ENCODE measurements at regions not wholly inside any gene's neighbourhood (a gene's known extent, or its start where the extent isn't known, plus 50 kb on each side); places are given as distances from the start of the nearest gene placed in this dataset.

DNA sequence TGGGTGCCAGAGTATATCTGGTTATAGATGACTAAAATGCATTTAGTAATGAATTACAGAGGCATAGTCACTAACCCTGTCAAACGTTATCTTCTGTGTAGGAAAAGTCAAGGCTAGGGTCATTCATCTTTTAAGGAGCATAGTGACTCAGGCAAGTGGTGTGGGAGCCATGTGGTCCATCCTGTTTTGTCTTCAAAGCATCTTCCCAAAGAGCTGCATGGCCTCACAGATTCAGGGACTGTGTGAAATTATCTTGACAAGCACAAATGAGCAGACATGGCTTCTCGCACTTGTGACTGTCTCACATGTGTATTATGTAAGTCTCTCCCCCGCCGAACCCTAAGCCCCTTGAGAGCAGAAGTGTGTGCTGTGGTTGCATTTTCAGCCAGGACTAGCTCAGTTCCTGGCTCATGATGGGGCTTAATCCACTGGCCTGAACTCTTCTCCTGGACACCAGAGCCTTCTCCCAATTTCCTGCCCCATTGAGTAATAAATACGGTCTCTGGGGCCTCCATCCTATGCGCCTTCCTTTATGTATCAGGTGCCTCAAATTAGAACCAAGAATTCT, 769.1 kb downstream of the QKI start:
- no peak overlapping the region for H3K4ac ChIP-seq (ENCODE audit: low read depth, low read length)
- CTCF ChIA-PET, result no interaction called here
- no peak overlapping the region for H3K4me3 ChIP-seq (ENCODE audit: insufficient read depth, low read depth, low read length)
- POLR2A ChIA-PET (ENCODE audit: unreplicated experiment), result no interaction called here
- no peak overlapping the region for H3K14ac ChIP-seq (replicated peaks; ENCODE audit: low read depth, low read length)
- in situ Hi-C loops (cut with MboI; ENCODE audit: low sequenced_read_pairs), result no loop called here
- H4K20me1 ChIP-seq (ENCODE audit: insufficient read depth, low read length), result no peaks in the 10 kb centered on the region
- no peak overlapping the region for H3K56ac ChIP-seq (ENCODE audit: extremely low read depth, insufficient read depth, low read length)
- no peak overlapping the region for H4K91ac ChIP-seq (ENCODE audit: insufficient read depth, low read depth, low read length)
- H3K36me3 ChIP-seq (ENCODE audit: control insufficient read depth, insufficient read depth, low read length), result no peaks in the 10 kb centered on the region
- no peak overlapping the region for H2AFZ ChIP-seq (replicated peaks; ENCODE audit: low read length, poor library complexity)
- no peak overlapping the region for H3K27ac ChIP-seq (ENCODE audit: insufficient read depth, low read length)
- no peak for ATAC-seq (ENCODE audit: low read depth)
- H3K9me1 ChIP-seq (ENCODE audit: insufficient read depth, low read length), result no peaks in the 10 kb centered on the region
- no peak overlapping the region for H2BK20ac ChIP-seq (ENCODE audit: low read depth, low read length)
- H3K4me2 ChIP-seq (ENCODE audit: low read depth, low read length), result no peak overlapping the region
- no peaks in the 10 kb centered on the region for H3K79me1 ChIP-seq (ENCODE audit: low read depth in 1 of 2, low read length in 2 of 2)
- H3K27me3 ChIP-seq (ENCODE audit: control insufficient read depth, insufficient read depth, low read length), result no peaks in the 10 kb centered on the region
- DNase-seq, result no peak
- TF ChIP-seq MXI1 (IDR thresholded peaks at IDR 0.05; ENCODE audit: borderline replicate concordance, low read depth, low read length) (no peak), NFE2L2 (IDR thresholded peaks at IDR 0.05; ENCODE audit: low read depth, low read length) (no peak), CHD1 (IDR thresholded peaks at IDR 0.05; ENCODE audit: low read depth, low read length) (no peak), USF2 (IDR thresholded peaks at IDR 0.05; ENCODE audit: low read depth, low read length) (no peak), SMC3 (IDR thresholded peaks at IDR 0.05; ENCODE audit: low read depth, low read length) (no peak), MAZ (IDR thresholded peaks at IDR 0.05; ENCODE audit: borderline replicate concordance, low read depth, low read length) (no peak), MAFK (IDR thresholded peaks at IDR 0.05; ENCODE audit: low read depth, low read length) (no peak), RAD21 (IDR thresholded peaks at IDR 0.05; ENCODE audit: low read length) (no peak), RCOR1 (IDR thresholded peaks at IDR 0.05; ENCODE audit: insufficient replicate concordance, low read length) (no peak), RFX5 (IDR thresholded peaks at IDR 0.05; ENCODE audit: low read depth, low read length) (no peak), POLR2A (IDR thresholded peaks at IDR 0.05; ENCODE audit: low read depth, low read length) (no peak), CEBPB (IDR thresholded peaks at IDR 0.05; ENCODE audit: low read depth, low read length) (no peak), FOS (IDR thresholded peaks at IDR 0.05; ENCODE audit: low read depth, low read length) (no peak), BHLHE40 (IDR thresholded peaks at IDR 0.05; ENCODE audit: low read depth, low read length) (no peak)
- TF ChIP-seq, protein P1, sequence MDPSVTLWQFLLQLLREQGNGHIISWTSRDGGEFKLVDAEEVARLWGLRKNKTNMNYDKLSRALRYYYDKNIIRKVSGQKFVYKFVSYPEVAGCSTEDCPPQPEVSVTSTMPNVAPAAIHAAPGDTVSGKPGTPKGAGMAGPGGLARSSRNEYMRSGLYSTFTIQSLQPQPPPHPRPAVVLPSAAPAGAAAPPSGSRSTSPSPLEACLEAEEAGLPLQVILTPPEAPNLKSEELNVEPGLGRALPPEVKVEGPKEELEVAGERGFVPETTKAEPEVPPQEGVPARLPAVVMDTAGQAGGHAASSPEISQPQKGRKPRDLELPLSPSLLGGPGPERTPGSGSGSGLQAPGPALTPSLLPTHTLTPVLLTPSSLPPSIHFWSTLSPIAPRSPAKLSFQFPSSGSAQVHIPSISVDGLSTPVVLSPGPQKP (IDR thresholded peaks at IDR 0.05; ENCODE audit: borderline replicate concordance, low read depth, low read length), result no peak
- TF ChIP-seq, protein P2, sequence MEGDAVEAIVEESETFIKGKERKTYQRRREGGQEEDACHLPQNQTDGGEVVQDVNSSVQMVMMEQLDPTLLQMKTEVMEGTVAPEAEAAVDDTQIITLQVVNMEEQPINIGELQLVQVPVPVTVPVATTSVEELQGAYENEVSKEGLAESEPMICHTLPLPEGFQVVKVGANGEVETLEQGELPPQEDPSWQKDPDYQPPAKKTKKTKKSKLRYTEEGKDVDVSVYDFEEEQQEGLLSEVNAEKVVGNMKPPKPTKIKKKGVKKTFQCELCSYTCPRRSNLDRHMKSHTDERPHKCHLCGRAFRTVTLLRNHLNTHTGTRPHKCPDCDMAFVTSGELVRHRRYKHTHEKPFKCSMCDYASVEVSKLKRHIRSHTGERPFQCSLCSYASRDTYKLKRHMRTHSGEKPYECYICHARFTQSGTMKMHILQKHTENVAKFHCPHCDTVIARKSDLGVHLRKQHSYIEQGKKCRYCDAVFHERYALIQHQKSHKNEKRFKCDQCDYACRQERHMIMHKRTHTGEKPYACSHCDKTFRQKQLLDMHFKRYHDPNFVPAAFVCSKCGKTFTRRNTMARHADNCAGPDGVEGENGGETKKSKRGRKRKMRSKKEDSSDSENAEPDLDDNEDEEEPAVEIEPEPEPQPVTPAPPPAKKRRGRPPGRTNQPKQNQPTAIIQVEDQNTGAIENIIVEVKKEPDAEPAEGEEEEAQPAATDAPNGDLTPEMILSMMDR (conservative IDR thresholded peaks at IDR 0.05; ENCODE audit: low read depth, low read length), result no peak
- dilution Hi-C loops (cut with HindIII; ENCODE audit: low sequenced_read_pairs, unreplicated experiment), result no loop called here
- H3K23ac ChIP-seq (ENCODE audit: low read depth, low read length), result no peak overlapping the region
- H3K18ac ChIP-seq (ENCODE audit: low read depth, low read length), result no peak overlapping the region
- no peak overlapping the region for H2BK120ac ChIP-seq (ENCODE audit: low read depth, low read length)
- intact Hi-C loops (cut with micrococcal nuclease), result no loop called here
- no peak overlapping the region for H4K8ac ChIP-seq (ENCODE audit: low read depth in 2 of 2, low read length in 2 of 2)
- no peak overlapping the region for H2AK9ac ChIP-seq (replicated peaks; ENCODE audit: low read depth, low read length, poor library complexity)
- no peak overlapping the region for H3K9ac ChIP-seq (ENCODE audit: low read depth, low read length)
- H2BK5ac ChIP-seq (ENCODE audit: low read depth, low read length, poor library complexity, severe bottlenecking), result no peak overlapping the region
- H2BK15ac ChIP-seq (ENCODE audit: low read depth, low read length), result no peak overlapping the region
- H2AK5ac ChIP-seq (ENCODE audit: low read depth, low read length), result no peak overlapping the region
- no CpG with 5 or more reads among the region's 6 CpGs for WGBS, 2 experiments (ENCODE audit: extremely low coverage in 2 of 2, insufficient read length in 1 of 2)
- H3K9me3 ChIP-seq (ENCODE audit: control insufficient read depth, insufficient read depth, low read length), result peaks cover 34% of the 10 kb centered on the region
- no peak overlapping the region for H4K5ac ChIP-seq (ENCODE audit: low read depth, low read length)
- no peaks in the 10 kb centered on the region for H3K4me1 ChIP-seq (ENCODE audit: control insufficient read depth, insufficient read depth, low read length)
- no TSS peak for BruUV-seq (replicated peaks)

Measured in IMR-90 (cell line).